ENCODE measurements at regions not wholly inside any gene's neighbourhood (a gene's known extent, or its start where the extent isn't known, plus 50 kb on each side); places are given as distances from the start of the nearest gene placed in this dataset.

DNA sequence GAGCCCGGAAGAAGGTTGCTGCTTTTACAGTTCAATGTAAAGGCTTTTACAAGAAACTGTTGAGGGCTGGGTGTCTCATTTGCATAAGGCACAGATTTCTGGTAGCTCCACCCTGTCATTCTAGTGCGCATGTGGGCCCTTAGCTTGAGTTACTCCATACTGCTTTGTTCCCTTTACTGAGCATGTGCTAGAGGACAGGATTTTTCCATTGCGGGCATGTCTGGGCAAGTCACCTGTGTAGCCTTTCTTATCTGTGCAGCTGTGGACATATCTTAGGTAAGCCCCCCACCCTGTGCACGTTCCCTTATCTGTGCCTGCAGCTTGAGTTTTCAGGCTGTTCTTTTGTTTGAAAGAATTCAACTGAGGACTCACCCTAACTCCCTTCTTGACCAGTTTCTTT, 56.2 kb upstream of the ARHGAP5 start:
- 88% methylated on average over 4 of the region's 4 CpGs for WGBS (ENCODE audit: low lambda C conversion rate)
- no peaks in the 10 kb centered on the region; a peak in 1 of 4 replicates for H3K4me1 ChIP-seq (ENCODE audit: control insufficient read depth in 1 of 2, insufficient read depth in 2 of 2, low read depth in 1 of 2, low read length in 1 of 2)
- H3K4me3 ChIP-seq (ENCODE audit: low read depth in 2 of 2, low read length in 1 of 2) = no peak overlapping the region
- POLR2A ChIA-PET = no interaction called here
- H3K36me3 ChIP-seq (replicated peaks in 1 of 2; ENCODE audit: control insufficient read depth in 1 of 2, insufficient read depth in 2 of 2, low read length in 1 of 2) = no peaks in the 10 kb centered on the region
- TF ChIP-seq FOXM1 (IDR thresholded peaks at IDR 0.05; ENCODE audit: low read depth) = no peak
- TF ChIP-seq RCOR1 (IDR thresholded peaks at IDR 0.05; ENCODE audit: low read length) = no peak
- TF ChIP-seq, protein P1, sequence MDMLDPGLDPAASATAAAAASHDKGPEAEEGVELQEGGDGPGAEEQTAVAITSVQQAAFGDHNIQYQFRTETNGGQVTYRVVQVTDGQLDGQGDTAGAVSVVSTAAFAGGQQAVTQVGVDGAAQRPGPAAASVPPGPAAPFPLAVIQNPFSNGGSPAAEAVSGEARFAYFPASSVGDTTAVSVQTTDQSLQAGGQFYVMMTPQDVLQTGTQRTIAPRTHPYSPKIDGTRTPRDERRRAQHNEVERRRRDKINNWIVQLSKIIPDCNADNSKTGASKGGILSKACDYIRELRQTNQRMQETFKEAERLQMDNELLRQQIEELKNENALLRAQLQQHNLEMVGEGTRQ (IDR thresholded peaks at IDR 0.05; ENCODE audit: borderline replicate concordance, low read depth, low read length) = no peak
- TF ChIP-seq, protein P2, sequence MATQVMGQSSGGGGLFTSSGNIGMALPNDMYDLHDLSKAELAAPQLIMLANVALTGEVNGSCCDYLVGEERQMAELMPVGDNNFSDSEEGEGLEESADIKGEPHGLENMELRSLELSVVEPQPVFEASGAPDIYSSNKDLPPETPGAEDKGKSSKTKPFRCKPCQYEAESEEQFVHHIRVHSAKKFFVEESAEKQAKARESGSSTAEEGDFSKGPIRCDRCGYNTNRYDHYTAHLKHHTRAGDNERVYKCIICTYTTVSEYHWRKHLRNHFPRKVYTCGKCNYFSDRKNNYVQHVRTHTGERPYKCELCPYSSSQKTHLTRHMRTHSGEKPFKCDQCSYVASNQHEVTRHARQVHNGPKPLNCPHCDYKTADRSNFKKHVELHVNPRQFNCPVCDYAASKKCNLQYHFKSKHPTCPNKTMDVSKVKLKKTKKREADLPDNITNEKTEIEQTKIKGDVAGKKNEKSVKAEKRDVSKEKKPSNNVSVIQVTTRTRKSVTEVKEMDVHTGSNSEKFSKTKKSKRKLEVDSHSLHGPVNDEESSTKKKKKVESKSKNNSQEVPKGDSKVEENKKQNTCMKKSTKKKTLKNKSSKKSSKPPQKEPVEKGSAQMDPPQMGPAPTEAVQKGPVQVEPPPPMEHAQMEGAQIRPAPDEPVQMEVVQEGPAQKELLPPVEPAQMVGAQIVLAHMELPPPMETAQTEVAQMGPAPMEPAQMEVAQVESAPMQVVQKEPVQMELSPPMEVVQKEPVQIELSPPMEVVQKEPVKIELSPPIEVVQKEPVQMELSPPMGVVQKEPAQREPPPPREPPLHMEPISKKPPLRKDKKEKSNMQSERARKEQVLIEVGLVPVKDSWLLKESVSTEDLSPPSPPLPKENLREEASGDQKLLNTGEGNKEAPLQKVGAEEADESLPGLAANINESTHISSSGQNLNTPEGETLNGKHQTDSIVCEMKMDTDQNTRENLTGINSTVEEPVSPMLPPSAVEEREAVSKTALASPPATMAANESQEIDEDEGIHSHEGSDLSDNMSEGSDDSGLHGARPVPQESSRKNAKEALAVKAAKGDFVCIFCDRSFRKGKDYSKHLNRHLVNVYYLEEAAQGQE (IDR thresholded peaks at IDR 0.05; ENCODE audit: low read depth, low read length) = no peak
- no peak for TF ChIP-seq YY1 (IDR thresholded peaks at IDR 0.05; ENCODE audit: low read depth)
- TF ChIP-seq TEAD4 (IDR thresholded peaks at IDR 0.05; ENCODE audit: borderline replicate concordance, insufficient read depth) = no peak
- TF ChIP-seq EZH2phosphoT487 (IDR thresholded peaks at IDR 0.05; ENCODE audit: borderline replicate concordance, low read depth) = no peak
- TF ChIP-seq, protein P3, sequence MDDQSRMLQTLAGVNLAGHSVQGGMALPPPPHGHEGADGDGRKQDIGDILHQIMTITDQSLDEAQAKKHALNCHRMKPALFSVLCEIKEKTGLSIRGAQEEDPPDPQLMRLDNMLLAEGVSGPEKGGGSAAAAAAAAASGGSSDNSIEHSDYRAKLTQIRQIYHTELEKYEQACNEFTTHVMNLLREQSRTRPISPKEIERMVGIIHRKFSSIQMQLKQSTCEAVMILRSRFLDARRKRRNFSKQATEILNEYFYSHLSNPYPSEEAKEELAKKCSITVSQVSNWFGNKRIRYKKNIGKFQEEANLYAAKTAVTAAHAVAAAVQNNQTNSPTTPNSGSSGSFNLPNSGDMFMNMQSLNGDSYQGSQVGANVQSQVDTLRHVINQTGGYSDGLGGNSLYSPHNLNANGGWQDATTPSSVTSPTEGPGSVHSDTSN (IDR thresholded peaks at IDR 0.05) = no peak
- no peak for TF ChIP-seq TAF1 (IDR thresholded peaks at IDR 0.05; ENCODE audit: borderline replicate concordance, low read depth, low read length)
- no peak for TF ChIP-seq FOSL2 (IDR thresholded peaks at IDR 0.05; ENCODE audit: borderline replicate concordance, low read depth)
- TF ChIP-seq, protein P4, sequence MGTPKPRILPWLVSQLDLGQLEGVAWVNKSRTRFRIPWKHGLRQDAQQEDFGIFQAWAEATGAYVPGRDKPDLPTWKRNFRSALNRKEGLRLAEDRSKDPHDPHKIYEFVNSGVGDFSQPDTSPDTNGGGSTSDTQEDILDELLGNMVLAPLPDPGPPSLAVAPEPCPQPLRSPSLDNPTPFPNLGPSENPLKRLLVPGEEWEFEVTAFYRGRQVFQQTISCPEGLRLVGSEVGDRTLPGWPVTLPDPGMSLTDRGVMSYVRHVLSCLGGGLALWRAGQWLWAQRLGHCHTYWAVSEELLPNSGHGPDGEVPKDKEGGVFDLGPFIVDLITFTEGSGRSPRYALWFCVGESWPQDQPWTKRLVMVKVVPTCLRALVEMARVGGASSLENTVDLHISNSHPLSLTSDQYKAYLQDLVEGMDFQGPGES (IDR thresholded peaks at IDR 0.05; ENCODE audit: low read depth, low read length) = no peak
- TF ChIP-seq, protein P5, sequence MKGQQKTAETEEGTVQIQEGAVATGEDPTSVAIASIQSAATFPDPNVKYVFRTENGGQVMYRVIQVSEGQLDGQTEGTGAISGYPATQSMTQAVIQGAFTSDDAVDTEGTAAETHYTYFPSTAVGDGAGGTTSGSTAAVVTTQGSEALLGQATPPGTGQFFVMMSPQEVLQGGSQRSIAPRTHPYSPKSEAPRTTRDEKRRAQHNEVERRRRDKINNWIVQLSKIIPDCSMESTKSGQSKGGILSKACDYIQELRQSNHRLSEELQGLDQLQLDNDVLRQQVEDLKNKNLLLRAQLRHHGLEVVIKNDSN (IDR thresholded peaks at IDR 0.05; ENCODE audit: borderline replicate concordance, low read depth) = no peak
- no peak for TF ChIP-seq ELF1 (IDR thresholded peaks at IDR 0.05)
- no peaks in the 10 kb centered on the region for H3K27me3 ChIP-seq (ENCODE audit: insufficient read depth)
- no peaks in the 10 kb centered on the region for H4K20me1 ChIP-seq (ENCODE audit: insufficient read depth)
- no peak overlapping the region; the same call in 1 of the 2 replicates for H2AFZ ChIP-seq (ENCODE audit: low read depth)
- H3K9me2 ChIP-seq = no peaks in the 10 kb centered on the region
- no peaks in the 10 kb centered on the region for H3K79me2 ChIP-seq (ENCODE audit: insufficient read depth)
- no peak overlapping the region for H3K27ac ChIP-seq (ENCODE audit: low read depth in 2 of 2, low read length in 1 of 2)
- CTCF ChIA-PET = no interaction called here
- no peak overlapping the region for H3K4me2 ChIP-seq
- no peaks in the 10 kb centered on the region for H3F3A ChIP-seq (replicated peaks; ENCODE audit: insufficient read depth)
- no peaks in the 10 kb centered on the region for H3K9me3 ChIP-seq
- no peak overlapping the region for H3K9ac ChIP-seq
- DNase-seq = no peak
